NT2/D1 (cell line): ENCODE measurements at regions not wholly inside any gene's neighbourhood (a gene's known extent, or its start where the extent isn't known, plus 50 kb on each side); places are given as distances from the start of the nearest gene placed in this dataset.

ENCODE experiments used
- SUZ12 ChIP-seq: IDR thresholded peaks from 2 replicates; pipeline ENCODE4 v1.6.1; 2011; ENCODE audit not compliant: insufficient read length, insufficient read depth; ENCODE audit errors: extremely low read depth
- YY1 ChIP-seq: IDR thresholded peaks from 2 replicates; pipeline ENCODE4 v1.6.1; 2011; ENCODE audit not compliant: insufficient read length, insufficient read depth

- TF ChIP-seq SUZ12 = no peak
- no peak for TF ChIP-seq YY1
Measured at GRCh38 chr5:67964619-67965018, 250.9 kb upstream of the PIK3R1 start.
